HL-60 (cell line): ENCODE measurements at regions not wholly inside any gene's neighbourhood (a gene's known extent, or its start where the extent isn't known, plus 50 kb on each side); places are given as distances from the start of the nearest gene placed in this dataset.

Experiments
- CTCF ChIP-seq: IDR thresholded peaks from one replicate; pipeline ENCODE4 v1.5.1; 2011; ENCODE audit warnings: low read length, control low read depth, inconsistent platforms; ENCODE audit not compliant: insufficient read depth
- GABPA ChIP-seq: IDR thresholded peaks from 2 replicates; pipeline ENCODE4 v1.6.1; 2012; ENCODE audit warnings: low read depth
- POLR2AphosphoS5 ChIP-seq: IDR thresholded peaks from 2 replicates; pipeline ENCODE4 v1.6.1; 2012; ENCODE audit warnings: low read depth
- REST ChIP-seq: IDR thresholded peaks from 2 replicates; pipeline ENCODE4 v1.6.1; 2012; ENCODE audit warnings: low read depth; ENCODE audit not compliant: insufficient replicate concordance

- TF ChIP-seq POLR2AphosphoS5 (no peak), CTCF (no peak), REST (no peak), GABPA (no peak)
These were observed 77.4 kb downstream of the BBS10 start for GRCh38 chr12:76270657-76271358.
